ENCODE measurements at regions not wholly inside any gene's neighbourhood (a gene's known extent, or its start where the extent isn't known, plus 50 kb on each side); places are given as distances from the start of the nearest gene placed in this dataset.

DNA sequence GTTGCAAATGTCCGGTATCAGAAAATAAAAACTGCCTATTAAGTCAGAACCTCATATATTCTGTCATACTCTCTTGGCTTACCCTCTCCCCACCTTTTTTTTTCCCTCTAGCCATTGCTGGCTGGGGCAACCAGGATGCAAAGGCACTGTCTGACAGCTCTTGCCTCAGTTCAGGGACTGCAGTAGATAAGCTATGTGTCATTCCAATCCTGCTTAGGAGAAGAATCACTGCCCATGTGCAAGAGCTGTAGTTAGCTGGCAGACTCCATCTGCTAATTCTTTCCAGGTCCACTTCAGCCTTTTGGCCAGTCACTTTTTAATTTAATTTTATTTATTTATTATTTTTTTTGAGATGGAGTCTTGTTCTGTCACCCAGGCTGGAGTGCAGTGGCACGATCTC is 895.6 kb upstream of the SLC10A2 start:
- no peaks in the 10 kb centered on the region for H3K79me2 ChIP-seq (ENCODE audit: control insufficient read depth, insufficient read depth, low read length)
- H3K4me2 ChIP-seq (ENCODE audit: extremely low read depth, insufficient read depth, low read length), result no peak overlapping the region
- H3K4me3 ChIP-seq (replicated peaks in 1 of 4; ENCODE audit: control extremely low read depth in 1 of 4, insufficient read depth in 1 of 4, low read depth in 3 of 4, low read length in 4 of 4), result no peak overlapping the region
- no peaks in the 10 kb centered on the region for H4K20me1 ChIP-seq (ENCODE audit: control insufficient read depth, extremely low read depth, insufficient read depth, low read length)
- no peaks in the 10 kb centered on the region for H3K36me3 ChIP-seq (ENCODE audit: control insufficient read depth, insufficient read depth, low read length)
- H3K9ac ChIP-seq (ENCODE audit: insufficient read depth, low read length), result no peak overlapping the region
- no peak overlapping the region for H2AFZ ChIP-seq (ENCODE audit: low read length)
- no peaks in the 10 kb centered on the region for H3K9me3 ChIP-seq (ENCODE audit: control insufficient read depth, insufficient read depth, low read depth, low read length)
- DNase-seq (ENCODE audit: low read depth in 2 of 2), result no peak
- H3K27me3 ChIP-seq (ENCODE audit: control insufficient read depth, insufficient read depth, low read length), result no peaks in the 10 kb centered on the region
- TF ChIP-seq CTCF (conservative IDR thresholded peaks at IDR 0.05 in 1 of 2, IDR thresholded peaks at IDR 0.05 in 1 of 2; ENCODE audit: low read depth in 1 of 2, low read length in 2 of 2) (no peak), EZH2 (IDR thresholded peaks at IDR 0.05; ENCODE audit: low read length, missing control alignments) (no peak)
- no peak overlapping the region for H3K27ac ChIP-seq (ENCODE audit: insufficient read depth, low read length)
- no peaks in the 10 kb centered on the region for H3K4me1 ChIP-seq (ENCODE audit: control insufficient read depth, extremely low read depth, insufficient read depth, low read length)

GRCh38 chr13:103961129-103961528 is 894.9 kb upstream of the SLC10A2 start:
- Histone ChIP-seq H3K79me2 (ENCODE audit: control insufficient read depth, insufficient read depth, low read length) (no peaks in the 10 kb centered on the region), H3K27ac (ENCODE audit: insufficient read depth, low read length) (no peak overlapping the region), H3K4me2 (ENCODE audit: extremely low read depth, insufficient read depth, low read length) (no peak overlapping the region), H3K9ac (ENCODE audit: insufficient read depth, low read length) (no peak overlapping the region), H4K20me1 (ENCODE audit: control insufficient read depth, extremely low read depth, insufficient read depth, low read length) (no peaks in the 10 kb centered on the region), H3K27me3 (ENCODE audit: control insufficient read depth, insufficient read depth, low read length) (no peaks in the 10 kb centered on the region), H2AFZ (ENCODE audit: low read length) (no peak overlapping the region), H3K4me3 (replicated peaks in 1 of 4; ENCODE audit: control extremely low read depth in 1 of 4, insufficient read depth in 1 of 4, low read depth in 3 of 4, low read length in 4 of 4) (no peak overlapping the region), H3K4me1 (ENCODE audit: control insufficient read depth, extremely low read depth, insufficient read depth, low read length) (no peaks in the 10 kb centered on the region), H3K36me3 (ENCODE audit: control insufficient read depth, insufficient read depth, low read length) (no peaks in the 10 kb centered on the region), H3K9me3 (ENCODE audit: control insufficient read depth, insufficient read depth, low read depth, low read length) (no peaks in the 10 kb centered on the region)
- DNase-seq (ENCODE audit: low read depth in 2 of 2), result no peak
- TF ChIP-seq CTCF (conservative IDR thresholded peaks at IDR 0.05 in 1 of 2, IDR thresholded peaks at IDR 0.05 in 1 of 2; ENCODE audit: low read depth in 1 of 2, low read length in 2 of 2), result no peak
- TF ChIP-seq EZH2 (IDR thresholded peaks at IDR 0.05; ENCODE audit: low read length, missing control alignments), result no peak

- no peak overlapping the region for H3K9ac ChIP-seq (ENCODE audit: insufficient read depth, low read length)
- no peak for DNase-seq (ENCODE audit: low read depth in 2 of 2)
- no peaks in the 10 kb centered on the region for H4K20me1 ChIP-seq (ENCODE audit: control insufficient read depth, extremely low read depth, insufficient read depth, low read length)
- H3K27ac ChIP-seq (ENCODE audit: insufficient read depth, low read length), result no peak overlapping the region
- no peak overlapping the region for H3K4me3 ChIP-seq (replicated peaks in 1 of 4; ENCODE audit: control extremely low read depth in 1 of 4, insufficient read depth in 1 of 4, low read depth in 3 of 4, low read length in 4 of 4)
- H3K79me2 ChIP-seq (ENCODE audit: control insufficient read depth, insufficient read depth, low read length), result no peaks in the 10 kb centered on the region
- no peak overlapping the region for H2AFZ ChIP-seq (ENCODE audit: low read length)
- H3K4me2 ChIP-seq (ENCODE audit: extremely low read depth, insufficient read depth, low read length), result no peak overlapping the region
- TF ChIP-seq CTCF (conservative IDR thresholded peaks at IDR 0.05 in 1 of 2, IDR thresholded peaks at IDR 0.05 in 1 of 2; ENCODE audit: low read depth in 1 of 2, low read length in 2 of 2) (no peak), EZH2 (IDR thresholded peaks at IDR 0.05; ENCODE audit: low read length, missing control alignments) (no peak)
- no peaks in the 10 kb centered on the region for H3K4me1 ChIP-seq (ENCODE audit: control insufficient read depth, extremely low read depth, insufficient read depth, low read length)
- no peaks in the 10 kb centered on the region for H3K27me3 ChIP-seq (ENCODE audit: control insufficient read depth, insufficient read depth, low read length)
- no peaks in the 10 kb centered on the region for H3K36me3 ChIP-seq (ENCODE audit: control insufficient read depth, insufficient read depth, low read length)
- H3K9me3 ChIP-seq (ENCODE audit: control insufficient read depth, insufficient read depth, low read depth, low read length), result no peaks in the 10 kb centered on the region
These were observed 893.8 kb upstream of the SLC10A2 start for GRCh38 chr13:103960001-103960400.
